GM13977 (cell line): ENCODE measurements at regions not wholly inside any gene's neighbourhood (a gene's known extent, or its start where the extent isn't known, plus 50 kb on each side); places are given as distances from the start of the nearest gene placed in this dataset.

Experiments
- DNase-seq: peaks from one replicate; pipeline ENCODE4 v3.0.0; 2012; ENCODE audit warnings: low spot score
- in situ Hi-C: fragments of 300-500 bp; cut with MboI; formaldehyde crosslinking; loops from one replicate; pipeline ENCODE4 v1.12.0; 2022; ENCODE audit warnings: low sequenced_read_pairs, low pct_unique_long_range_greater_than_20kb, mixed read lengths, inconsistent platforms; ENCODE audit not compliant: unreplicated experiment
- TF ChIP-seq, protein P1 (sequence below): IDR thresholded peaks from 2 replicates; pipeline ENCODE4 v1.5.1; 2012; ENCODE audit warnings: mild to moderate bottlenecking, control low read depth; ENCODE audit not compliant: insufficient read depth; ENCODE audit errors: extremely low read depth, missing control alignments

DNA sequence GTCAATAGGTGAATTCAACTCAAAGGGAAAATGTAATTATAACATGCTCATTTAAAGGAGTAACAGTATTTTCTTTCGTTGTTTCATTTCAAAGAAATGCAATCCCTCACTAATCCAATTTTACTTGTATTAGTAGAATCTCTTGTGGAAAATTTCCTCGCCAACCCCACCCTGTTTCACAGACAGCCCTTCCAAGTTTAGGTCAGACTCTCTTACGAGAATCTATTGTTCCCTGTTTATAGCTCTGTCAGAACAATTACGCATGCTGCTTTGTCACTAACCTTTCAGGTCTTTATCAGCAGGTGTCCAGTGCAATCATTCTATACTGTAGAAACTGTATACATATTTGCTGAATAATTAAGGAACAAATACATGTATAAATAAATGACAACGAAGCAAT, 657.8 kb upstream of the LINC00305 start:
- in situ Hi-C loops: no loop called here
- DNase-seq: no peak
- TF ChIP-seq, protein P1, sequence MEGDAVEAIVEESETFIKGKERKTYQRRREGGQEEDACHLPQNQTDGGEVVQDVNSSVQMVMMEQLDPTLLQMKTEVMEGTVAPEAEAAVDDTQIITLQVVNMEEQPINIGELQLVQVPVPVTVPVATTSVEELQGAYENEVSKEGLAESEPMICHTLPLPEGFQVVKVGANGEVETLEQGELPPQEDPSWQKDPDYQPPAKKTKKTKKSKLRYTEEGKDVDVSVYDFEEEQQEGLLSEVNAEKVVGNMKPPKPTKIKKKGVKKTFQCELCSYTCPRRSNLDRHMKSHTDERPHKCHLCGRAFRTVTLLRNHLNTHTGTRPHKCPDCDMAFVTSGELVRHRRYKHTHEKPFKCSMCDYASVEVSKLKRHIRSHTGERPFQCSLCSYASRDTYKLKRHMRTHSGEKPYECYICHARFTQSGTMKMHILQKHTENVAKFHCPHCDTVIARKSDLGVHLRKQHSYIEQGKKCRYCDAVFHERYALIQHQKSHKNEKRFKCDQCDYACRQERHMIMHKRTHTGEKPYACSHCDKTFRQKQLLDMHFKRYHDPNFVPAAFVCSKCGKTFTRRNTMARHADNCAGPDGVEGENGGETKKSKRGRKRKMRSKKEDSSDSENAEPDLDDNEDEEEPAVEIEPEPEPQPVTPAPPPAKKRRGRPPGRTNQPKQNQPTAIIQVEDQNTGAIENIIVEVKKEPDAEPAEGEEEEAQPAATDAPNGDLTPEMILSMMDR: no peak

DNA sequence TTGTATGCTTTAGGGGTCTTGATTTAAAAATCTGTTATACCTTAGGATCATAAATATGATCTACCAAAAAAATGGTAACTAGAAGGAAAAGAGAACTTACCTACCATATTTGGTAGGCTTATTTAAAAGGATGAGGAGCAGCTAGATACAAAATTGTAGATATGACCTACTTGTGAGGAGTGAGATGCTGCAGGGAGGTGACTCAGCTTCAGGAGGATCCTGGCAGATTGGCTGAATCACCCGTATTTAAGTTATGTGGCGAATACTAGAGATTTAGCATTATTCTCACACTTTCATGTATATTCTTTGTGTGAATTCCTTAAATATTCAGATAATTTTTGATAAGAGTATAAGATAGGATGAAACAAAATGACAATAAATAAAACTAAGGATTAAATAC, 657.3 kb upstream of the LINC00305 start:
- in situ Hi-C loops: no loop called here
- TF ChIP-seq, protein P1: no peak
- no peak for DNase-seq

GRCh38 chr18:64803471-64803870, 654.6 kb upstream of the LINC00305 start:
- no peak for DNase-seq
- in situ Hi-C loops: no loop called here
- TF ChIP-seq, protein P1: no peak

DNA sequence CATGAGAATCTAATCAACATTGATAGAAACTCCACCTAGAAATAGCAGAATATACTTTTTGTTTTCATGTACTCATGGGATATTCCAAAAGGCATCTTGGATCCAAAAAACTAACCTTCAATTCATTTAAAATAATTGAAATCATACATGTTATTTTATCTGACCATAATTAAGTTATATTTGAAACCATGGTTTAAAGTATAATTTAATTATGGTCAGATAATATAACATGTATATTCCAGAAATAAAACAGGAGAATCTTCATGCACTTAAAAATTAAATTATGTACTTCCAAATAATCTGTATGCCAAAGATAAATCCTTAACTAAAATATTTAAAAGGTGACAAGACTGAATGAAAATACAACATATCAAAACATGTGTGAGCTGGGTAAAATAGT, 651.3 kb upstream of the LINC00305 start:
- no peak for DNase-seq
- TF ChIP-seq, protein P1: no peak
- in situ Hi-C loops: no loop called here

GRCh38 chr18:64799376-64799775, 650.5 kb upstream of the LINC00305 start:
- TF ChIP-seq, protein P1: no peak
- no peak for DNase-seq
- in situ Hi-C loops: no loop called here

DNA sequence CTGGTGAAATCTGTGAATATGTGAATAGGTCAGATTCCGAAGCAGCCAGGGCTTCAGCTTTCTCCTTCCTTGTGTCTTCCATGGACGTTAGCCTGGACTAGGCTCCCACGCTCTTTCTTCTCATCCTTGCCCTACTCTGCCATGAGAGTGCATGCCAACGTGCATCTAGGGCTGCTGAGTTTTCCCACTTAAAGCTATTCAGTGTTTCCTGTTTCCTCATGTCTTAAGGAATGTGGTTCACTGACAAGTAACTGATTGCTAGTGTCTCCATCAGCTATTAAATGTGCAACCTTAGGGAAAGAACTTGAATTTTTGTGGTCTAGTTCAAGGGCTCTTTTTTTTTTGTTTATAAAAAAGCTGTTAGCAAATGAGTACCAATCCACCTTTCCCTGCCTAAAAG, 642.3 kb upstream of the LINC00305 start:
- in situ Hi-C loops: no loop called here
- TF ChIP-seq, protein P1: no peak
- no peak for DNase-seq

DNA sequence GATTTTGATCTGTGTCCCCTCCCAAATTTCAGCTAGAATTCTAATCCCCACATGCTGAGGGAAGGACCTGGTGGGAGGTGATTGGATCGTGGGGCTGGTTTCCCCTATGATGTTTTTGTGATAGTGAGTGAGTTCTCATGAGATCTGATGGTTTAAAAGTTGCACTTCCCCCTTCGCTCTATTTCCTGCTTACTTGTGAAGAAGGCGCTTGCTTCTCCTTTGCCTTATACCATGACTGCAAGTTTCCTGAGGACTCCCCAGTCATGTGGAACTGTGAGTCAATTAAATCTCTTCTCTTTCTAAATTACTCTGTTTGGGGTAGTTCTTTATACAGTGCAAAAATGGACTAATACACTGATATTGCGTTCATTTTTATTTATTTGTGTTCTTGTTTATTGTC, 636.8 kb upstream of the LINC00305 start:
- no peak for DNase-seq
- TF ChIP-seq, protein P1: no peak
- in situ Hi-C loops: no loop called here
